ENCODE measurements at regions not wholly inside any gene's neighbourhood (a gene's known extent, or its start where the extent isn't known, plus 50 kb on each side); places are given as distances from the start of the nearest gene placed in this dataset.
"Not testable (repeated sequence)": the region's sequence is repeated elsewhere in the genome, so short reads cannot be mapped to it uniquely, and the experiment has no call there.

DNA sequence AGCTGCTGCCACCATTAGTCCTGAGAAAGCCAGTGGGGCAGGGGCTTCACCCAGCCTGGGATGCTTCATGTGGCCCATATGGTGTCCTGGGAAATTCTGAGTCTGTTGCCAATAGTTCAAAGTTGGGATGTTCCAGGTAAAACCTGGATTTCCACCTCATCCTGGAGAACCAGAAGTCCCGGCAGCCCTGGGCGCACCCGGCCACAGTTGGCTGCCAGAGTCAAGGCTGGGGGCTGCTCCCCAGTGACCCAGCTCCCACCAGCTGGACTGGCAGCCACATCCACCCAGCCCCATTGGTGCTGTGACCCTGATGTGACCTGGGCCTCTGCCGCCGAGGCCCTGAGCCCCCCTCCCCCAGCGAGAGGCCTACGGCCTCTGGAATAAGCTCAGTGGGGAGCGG is 336.1 kb downstream of the ADGRD1 start:
- not testable (repeated sequence) for TF ChIP-seq POLR2AphosphoS5, SPI1, TAF1 (IDR thresholded peaks at IDR 0.05; ENCODE audit: low read depth, low read length)

Data from GM12891 (cell line).